GM10248 (cell line): ENCODE measurements at regions not wholly inside any gene's neighbourhood (a gene's known extent, or its start where the extent isn't known, plus 50 kb on each side); places are given as distances from the start of the nearest gene placed in this dataset.

Experiments
- CTCF ChIA-PET: fragments of 300-600 bp; sonication (Branson Sonifier 250); formaldehyde crosslinking; extraction: SDS; loops from one replicate; lab custom pipeline; 2021; ENCODE audit warnings: antibody characterized with exemption; lab: Yijun Ruan, JAX
- POLR2A ChIA-PET: fragments of 350-650 bp; sonication (Branson Sonifier 250); formaldehyde crosslinking; extraction: SDS; loops from one replicate; lab custom pipeline; 2020; ENCODE audit warnings: antibody characterized with exemption; lab: Yijun Ruan, JAX
- DNase-seq: peaks from one replicate; pipeline ENCODE4 v3.0.0; 2012; ENCODE audit errors: extremely low spot score
- CTCF ChIP-seq: IDR thresholded peaks from 2 replicates; pipeline ENCODE4 v1.5.1; 2012; ENCODE audit warnings: mild to moderate bottlenecking, low read depth; ENCODE audit errors: extremely low read depth, missing control alignments, control extremely low read depth

GRCh38 chr20:40746251-40746650, 57.2 kb upstream of the MAFB start:
- DNase-seq = no peak
- POLR2A ChIA-PET = no interaction called here
- CTCF ChIA-PET = interaction anchor here (1.0 to 2.3 kb wide), 2 partner anchors 13 to 20 kb away, joined by 3 to 6 read pairs; no protein-coding TSS in a partner anchor
- no peak for TF ChIP-seq CTCF

- no peak for DNase-seq
- CTCF ChIA-PET = interaction anchor here (1.2 to 6.5 kb wide), 2 partner anchors 7 to 215 kb away, joined by 3 to 47 read pairs; no protein-coding TSS in a partner anchor
- POLR2A ChIA-PET = no interaction called here
- TF ChIP-seq CTCF = no peak
Observed at GRCh38 chr20:40748182-40748581, 59.1 kb upstream of the MAFB start.

- no peak for DNase-seq
- ChIA-PET CTCF (interaction anchor here (0.8 to 6.5 kb wide), 2 partner anchors 9 to 43 kb away, joined by 3 to 47 read pairs; no protein-coding TSS in a partner anchor), POLR2A (no interaction called here)
- TF ChIP-seq CTCF = no peak
Observed at GRCh38 chr20:40749985-40750506, 61.0 kb upstream of the MAFB start.

GRCh38 chr20:40750541-40751035, 61.6 kb upstream of the MAFB start:
- TF ChIP-seq CTCF = no peak
- CTCF ChIA-PET = interaction anchor here (6.5 kb wide), 1 partner anchor 9 kb away, joined by 47 read pairs; no protein-coding TSS in a partner anchor
- DNase-seq = no peak
- POLR2A ChIA-PET = no interaction called here

GRCh38 chr20:40753472-40753871, 64.4 kb upstream of the MAFB start:
- POLR2A ChIA-PET = no interaction called here
- CTCF ChIA-PET = interaction anchor here (1.8 to 6.5 kb wide), 2 partner anchors 12 to 210 kb away, joined by 4 to 47 read pairs; no protein-coding TSS in a partner anchor
- no peak for TF ChIP-seq CTCF
- no peak for DNase-seq

GRCh38 chr20:40754339-40754943, 65.4 kb upstream of the MAFB start:
- TF ChIP-seq CTCF = no peak
- ChIA-PET POLR2A (no interaction called here), CTCF (interaction anchor here (1.8 to 6.5 kb wide), 2 partner anchors 13 to 209 kb away, joined by 4 to 47 read pairs; no protein-coding TSS in a partner anchor)
- no peak for DNase-seq
